Hematopoietic multipotent progenitor cell treated with erythropoietin and hydrocortisone succinate and interleukin-3 and kit ligand, for 15 days (in vitro differentiated cells): ENCODE measurements at regions not wholly inside any gene's neighbourhood (a gene's known extent, or its start where the extent isn't known, plus 50 kb on each side); places are given as distances from the start of the nearest gene placed in this dataset.
"Not testable (repeated sequence)": the region's sequence is repeated elsewhere in the genome, so short reads cannot be mapped to it uniquely, and the experiment has no call there.

Experiments used
- DNase-seq: peaks from one replicate; pipeline ENCODE4 v3.0.0-alpha.2; 2015; ENCODE audit warnings: low spot score

DNA sequence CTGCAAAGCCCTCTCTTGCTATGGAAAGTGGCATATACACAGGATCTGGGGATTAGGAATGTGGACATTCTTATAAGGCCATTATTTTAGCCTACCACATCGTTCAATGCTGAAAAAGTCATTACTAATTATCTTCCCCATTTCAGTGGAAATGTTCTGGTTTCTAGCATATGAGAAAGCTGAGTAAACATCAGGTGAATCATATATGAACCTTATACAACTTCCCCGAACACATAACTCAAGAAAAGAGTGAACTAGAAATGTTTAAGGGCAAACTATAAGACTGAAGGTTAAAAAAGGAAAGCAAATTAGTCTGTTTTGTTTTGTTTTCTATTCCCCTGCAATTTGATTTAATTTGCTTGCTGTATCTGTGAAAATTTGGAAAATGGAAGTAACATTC, 62.5 kb upstream of the SEC22B start:
- DNase-seq: not testable (repeated sequence)

GRCh38 chr1:120233661-120234018, 57.3 kb upstream of the SEC22B start:
- not testable (repeated sequence) for DNase-seq

DNA sequence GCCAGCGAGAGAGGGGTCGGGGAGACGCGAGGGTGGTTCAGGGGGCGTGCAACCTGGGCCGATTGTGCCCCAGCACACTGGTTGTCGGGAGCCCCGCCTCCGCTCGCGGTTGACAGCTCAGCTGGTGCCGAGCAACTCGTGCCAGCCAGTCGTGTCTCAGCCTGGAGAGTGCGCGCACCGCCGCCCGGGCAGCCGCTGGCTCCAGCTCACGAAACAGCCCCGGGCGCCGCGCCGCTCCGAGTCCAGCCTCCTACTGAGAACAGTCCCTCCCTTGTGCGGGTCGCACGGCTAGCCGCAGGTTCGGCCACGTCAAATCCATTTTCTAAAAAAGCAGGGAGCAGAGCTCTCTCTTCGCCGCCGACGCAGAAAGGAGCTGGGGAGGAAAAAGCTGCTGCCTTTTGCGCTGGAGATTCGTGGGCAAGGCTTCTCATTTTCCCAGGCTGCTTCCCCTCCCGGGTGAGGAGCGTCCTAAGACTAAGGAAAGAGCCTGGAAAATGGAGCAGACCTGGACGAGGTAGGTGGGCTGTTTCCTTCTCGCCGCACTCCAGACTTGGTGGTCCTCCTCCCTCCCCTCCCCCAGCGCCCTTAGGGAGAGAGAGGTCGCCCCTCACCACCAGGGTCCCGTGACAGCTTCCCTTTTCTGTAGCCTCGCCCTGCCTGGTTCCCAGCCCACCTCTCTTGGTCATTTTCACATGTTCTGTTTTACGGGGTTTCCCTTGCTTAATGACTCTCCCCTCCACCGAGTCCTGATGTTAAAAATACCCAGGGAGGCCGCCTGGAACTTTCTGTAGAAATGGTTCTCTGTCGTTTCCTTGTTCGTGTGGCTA, 56.7 kb upstream of the SEC22B start:
- not testable (repeated sequence) for DNase-seq

DNA sequence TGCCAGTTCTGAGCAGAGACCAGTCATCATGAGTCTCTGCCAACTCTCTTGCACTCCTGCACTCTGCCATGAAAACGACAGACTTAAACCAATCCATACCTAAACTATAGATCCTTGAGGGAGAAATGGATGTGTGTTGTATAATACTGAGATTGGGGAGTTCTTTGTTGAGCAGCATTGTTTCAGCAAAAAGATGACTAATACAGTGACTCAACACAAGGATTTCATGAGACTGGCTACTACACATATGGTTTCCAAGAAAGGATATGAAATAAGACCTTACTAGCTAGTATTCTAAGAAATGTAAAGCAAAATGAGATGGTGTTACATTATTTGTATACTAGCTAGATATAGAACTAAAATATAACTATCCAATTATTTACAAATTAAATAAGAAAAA, 53.5 kb upstream of the SEC22B start:
- not testable (repeated sequence) for DNase-seq
